ENCODE measurements at regions not wholly inside any gene's neighbourhood (a gene's known extent, or its start where the extent isn't known, plus 50 kb on each side); places are given as distances from the start of the nearest gene placed in this dataset.

DNA sequence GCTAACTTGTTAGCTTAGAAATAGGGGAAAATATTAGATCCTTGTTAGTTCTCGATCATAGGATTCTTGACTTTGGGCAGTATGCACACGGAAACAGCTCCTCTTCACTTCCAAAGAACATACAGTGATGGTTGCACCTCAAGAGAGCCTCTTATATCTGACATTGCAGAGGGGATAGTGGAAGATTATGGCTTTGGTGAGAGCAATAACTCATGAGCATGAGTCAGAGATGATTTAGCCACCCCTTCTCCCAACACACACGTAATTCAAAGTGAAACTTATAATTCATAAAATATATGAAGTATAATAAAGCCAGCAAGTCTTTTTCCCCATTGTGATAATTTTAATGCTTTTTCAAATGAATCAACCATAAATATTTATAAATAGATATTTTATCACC, 683.7 kb downstream of the POM121L12 start:
- DNase-seq = no peak

DNA sequence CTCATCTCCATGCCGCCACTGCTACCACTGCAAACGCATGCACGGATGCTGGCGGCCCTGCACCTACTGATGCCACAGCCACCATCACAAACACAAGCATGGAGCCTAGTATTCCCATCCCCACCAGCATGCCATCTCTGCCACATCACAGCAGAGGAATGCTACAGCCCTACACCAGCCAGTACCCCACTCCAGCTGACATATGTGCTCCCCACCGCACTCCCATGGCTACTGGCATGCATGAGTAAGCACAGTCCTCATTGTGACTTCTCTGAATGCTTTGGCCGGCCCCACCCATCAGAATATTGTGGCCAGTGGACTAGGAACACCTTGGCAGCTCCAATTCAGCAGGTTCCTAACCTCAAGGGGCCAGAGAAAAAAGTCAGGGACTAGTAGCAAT, 705.5 kb downstream of the POM121L12 start:
- DNase-seq = no peak

DNA sequence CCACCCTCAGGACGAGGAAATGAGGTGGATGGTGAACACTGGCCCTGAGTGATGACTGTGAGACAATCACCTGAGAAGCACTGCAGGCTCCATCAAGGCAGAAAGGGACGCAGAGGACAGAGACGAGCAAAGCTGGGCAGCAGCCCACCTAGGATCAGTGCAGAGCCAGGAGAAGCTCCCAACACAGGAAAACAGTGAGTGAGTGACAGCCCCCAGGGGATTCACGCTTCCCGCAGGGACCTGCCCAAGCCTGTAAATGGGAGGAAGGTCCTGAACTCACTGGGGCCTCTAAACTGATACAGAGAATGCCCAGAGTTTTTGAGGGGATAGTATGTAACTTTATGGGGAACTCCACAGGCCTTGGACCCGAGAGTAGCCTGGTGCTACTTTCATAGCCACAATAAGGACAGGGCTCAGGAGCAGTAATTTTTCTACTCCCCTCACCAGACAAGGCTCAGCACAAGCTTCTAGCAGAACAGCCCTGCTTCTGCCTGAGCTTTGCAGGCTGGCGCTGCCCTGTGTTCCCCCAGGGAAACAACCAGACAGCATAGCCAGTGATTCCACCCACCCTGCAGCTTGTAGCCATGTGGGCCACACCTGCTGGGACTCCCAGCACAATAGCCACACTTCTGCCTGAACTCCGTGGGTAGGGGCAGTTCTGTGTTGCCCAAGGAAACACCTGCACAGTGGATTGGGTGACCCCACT, 708.4 kb downstream of the POM121L12 start:
- no peak for DNase-seq

DNA sequence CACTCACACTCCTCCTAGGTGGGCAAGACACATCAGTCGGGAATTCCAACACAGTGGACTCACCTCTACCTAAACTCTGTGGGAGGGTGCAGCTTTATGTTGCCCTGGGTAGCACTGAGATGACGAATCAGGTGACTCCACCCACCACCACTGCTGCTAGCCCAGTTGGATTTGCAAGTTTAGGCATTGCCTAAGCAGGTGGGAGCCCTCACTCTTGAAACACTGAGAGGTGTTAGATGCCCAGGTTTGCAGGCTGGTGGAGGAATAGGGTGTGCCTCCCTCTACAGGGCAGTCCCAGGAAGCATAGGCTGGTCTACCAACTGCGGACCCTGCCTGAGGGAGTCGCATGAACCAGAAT, 708.9 kb downstream of the POM121L12 start:
- DNase-seq = no peak

DNA sequence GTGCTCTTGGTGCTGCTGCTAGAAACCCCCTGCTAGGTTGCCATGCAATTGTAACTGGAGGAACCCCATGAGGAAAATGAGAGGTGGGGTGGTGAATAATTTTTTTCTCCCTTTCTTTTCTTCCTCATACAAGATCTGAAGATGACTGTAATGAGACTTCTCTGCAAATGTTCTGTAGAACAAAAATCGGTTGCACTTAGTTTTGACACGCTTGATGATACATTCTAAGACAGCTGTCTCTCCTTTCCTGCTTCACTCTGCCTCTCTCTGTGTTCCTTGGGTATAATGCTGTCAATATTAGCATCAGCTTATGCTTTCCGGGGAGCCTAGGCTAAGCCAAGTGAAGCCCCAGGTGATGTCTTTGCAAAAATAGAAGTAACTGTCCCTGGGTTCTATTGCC, 721.5 kb downstream of the POM121L12 start:
- DNase-seq = no peak

DNA sequence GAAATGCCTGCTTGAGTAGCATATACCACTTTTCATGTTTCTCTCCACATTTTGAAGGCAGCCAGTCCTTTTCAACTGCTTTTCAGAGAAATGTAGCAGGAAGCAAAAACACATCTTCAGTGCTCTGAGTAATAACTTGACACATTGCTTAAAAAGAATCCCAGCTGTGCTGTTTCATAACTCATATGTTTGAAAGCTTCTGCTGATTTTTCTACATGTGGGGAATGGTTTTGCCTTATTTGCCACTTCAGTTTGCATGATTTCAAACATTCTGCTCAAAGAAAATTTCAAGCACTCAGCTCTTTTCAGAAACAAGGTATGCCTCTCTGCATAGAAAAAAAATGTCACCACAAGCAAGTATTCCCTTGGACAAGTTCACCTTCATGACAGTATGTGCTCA, 732.8 kb downstream of the POM121L12 start:
- DNase-seq = no peak

DNA sequence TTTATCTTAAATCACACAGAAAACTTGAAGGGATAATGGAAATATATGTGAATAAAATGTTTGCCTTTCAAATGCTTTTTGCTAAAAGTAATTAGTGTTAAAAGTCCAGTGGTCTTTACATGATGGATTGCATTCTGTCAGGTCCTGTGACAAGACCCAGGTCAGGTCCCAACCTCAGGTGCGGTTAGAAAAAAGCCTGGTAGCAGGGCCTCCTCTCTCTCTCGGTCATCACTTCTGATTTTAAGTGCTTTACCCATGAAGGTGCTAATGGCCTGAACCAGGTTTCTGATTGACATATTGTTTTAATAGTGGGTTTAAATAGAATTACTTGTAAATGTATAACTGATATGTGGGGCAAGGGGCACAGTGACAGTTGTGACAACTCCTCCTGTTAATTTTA, 736.3 kb downstream of the POM121L12 start:
- DNase-seq = no peak

DNA sequence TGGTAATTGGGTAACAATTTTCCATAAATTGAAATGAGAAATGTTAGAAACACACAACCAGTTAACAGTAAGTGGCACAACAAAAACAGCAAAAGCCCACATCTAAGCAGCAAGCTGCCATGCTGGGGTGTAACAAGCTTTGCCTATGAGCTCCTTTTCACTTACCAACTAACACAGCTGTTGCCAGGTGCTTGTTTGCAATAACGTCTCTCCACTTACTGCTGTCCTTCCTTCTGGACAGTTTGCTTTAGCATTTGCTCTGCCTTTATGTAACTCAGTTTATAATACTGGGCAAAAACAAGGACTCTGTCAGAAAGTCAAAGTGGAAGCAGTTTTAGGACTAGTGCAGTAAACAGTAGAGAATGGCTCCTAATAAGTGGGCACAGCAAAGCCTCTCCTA, 740.9 kb downstream of the POM121L12 start:
- DNase-seq = no peak

DNA sequence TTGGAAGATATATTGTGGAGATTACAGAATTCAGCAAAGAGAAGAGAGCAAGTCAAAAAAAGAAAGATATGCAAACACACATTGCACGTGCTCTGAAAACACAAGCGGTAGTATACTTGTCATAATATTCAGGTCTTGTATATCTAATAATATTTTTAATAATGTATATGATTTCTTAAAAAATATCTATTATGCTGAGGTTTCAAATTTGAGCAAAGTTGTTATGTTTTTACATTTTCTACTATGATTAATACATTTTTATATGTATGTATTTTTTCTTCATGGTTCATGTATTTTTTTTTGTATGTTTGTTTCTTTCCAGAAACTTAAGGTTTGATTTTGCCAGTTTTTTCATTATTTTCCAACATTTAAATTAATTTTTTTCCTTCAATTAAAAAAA, 752.4 kb upstream of the VSTM2A start:
- DNase-seq = no peak

DNA sequence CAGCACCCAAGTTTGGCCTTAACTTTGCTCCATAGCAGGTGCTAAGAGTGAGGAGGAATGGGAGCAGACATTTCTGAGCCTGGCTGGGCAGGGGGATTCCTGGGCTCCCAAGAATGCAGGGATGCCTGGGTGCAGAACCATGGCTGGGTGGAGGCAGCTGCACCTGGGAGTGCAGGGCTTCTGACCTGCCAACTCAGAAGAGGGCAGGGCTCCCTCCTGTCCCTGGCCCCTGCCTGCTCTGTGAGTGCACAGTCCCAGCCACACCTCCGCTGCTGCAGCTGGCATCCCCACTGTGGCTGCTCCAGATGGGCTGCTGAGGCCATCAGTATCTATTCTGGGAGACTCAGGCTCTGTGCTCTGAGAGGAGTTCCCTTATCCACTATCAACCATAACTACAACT, 747.4 kb upstream of the VSTM2A start:
- no peak for DNase-seq

DNA sequence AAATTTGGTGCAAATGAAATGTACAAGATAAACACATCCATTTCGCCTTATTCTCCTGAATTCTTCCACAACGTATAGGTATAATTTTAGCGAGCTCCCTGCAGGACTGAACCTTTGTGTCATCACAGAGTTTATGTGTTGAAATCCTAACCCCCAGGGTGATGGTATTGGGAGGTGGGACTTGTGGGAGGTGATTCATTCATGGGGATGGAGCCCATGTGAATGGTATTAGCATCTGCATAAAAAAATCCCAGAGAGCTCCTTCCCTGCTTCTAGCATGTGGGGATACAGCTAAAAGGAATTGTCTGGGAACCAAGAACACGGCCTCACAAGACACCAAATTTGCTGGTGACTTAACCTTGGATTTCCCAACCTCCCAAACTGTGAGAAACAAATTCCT, 741.4 kb upstream of the VSTM2A start:
- DNase-seq = no peak

DNA sequence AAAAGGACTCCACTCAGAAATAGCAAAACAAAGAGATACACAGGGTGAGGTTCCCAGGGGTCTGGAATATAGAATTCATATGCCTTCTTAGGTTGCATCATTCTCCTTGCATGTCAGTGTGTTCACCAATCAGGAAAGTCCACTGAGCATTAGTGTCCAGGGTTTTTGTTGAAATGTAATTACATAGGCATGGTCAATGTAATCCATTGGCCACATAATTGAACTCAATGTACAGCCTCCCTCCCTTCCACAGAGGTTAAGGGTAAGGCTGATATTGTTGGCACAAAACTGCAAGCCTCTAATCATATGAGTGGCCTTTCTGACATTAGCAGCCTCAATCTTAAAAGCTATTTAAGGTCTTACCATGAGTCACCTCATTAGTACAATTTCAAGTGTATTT, 736.1 kb upstream of the VSTM2A start:
- DNase-seq = no peak

DNA sequence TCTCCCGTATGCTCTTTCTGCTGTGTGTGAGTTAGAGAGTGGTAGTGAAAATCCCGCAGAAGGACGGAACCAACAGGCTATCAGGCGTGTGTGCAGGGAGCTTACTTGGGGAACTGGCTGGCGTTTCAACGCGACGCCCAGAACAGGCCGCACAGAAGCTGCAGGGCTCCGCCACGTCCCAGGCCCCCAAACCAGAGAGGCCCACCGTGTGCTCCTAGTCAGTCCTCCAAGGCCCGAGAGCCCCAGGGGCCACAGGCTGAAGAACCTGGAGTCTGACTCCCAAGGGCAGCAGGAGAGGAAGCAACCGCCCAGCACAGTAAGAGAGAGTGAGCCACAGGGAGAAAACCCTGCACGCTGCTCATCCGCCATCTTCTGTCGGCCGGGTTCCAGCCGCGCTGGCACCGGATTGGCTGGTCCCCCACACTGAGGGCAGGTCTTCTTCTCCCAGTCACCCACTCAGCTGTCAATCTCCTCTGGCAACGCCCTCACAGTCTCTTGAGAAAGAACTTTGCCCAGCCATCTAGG, 730.6 kb upstream of the VSTM2A start:
- DNase-seq = no peak

DNA sequence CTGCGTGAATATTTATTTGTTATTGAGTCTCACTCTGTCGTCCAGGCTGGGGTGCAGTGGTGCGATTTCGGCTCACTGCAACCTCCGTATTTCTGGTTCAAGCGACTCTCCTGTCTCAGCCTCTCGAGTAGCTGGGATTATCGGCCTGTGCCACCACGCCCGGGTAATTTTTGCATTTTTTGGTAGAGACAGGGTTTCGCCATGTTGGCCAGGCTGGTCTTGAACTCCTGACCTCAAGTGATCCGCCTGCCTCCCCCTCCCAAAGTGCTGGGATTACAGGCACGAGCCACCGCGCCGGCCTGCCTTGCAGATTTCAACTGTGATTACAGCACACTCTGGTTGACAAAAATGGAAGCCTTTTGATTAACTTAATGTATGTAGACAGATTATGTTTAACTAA, 730.0 kb upstream of the VSTM2A start:
- no peak for DNase-seq

DNA sequence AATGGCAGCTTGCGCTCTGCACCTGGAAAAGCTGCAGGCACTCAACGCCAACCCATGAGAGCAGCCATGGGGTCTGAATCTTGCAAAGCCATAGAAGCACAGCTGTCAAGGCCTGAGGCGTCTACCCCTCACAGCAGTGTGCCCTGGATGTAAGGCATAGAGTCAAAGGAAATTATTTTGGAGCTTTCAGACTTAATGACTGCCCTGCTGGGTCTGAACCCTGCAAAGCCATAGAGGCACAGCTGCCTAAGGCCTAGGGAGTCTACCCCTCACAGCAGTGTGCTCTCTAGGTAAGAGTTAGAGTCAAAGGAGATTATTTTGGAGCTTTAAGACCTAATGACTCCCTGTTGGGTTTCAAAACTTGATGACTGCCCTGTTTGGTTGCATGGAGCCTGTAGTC, 706.9 kb upstream of the VSTM2A start:
- DNase-seq = no peak

DNA sequence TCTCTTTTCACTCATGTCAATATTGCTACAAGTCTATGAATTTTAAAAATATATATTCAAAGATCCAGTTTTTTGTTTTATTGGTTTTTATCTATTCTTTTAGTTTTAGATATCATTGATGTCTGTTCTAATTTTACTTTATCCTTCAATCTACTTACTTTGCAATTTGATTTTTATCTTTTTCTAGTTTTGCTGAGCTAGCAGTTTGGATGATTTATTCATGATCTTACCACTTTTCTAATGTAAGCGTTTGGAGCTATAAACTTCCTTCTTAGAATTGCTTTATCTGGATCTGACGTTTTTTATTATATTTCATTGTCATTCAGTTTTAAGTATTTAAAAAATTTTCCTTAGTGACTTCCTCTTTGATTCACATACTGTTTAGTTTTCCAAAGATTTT, 664.5 kb upstream of the VSTM2A start:
- DNase-seq = no peak

DNA sequence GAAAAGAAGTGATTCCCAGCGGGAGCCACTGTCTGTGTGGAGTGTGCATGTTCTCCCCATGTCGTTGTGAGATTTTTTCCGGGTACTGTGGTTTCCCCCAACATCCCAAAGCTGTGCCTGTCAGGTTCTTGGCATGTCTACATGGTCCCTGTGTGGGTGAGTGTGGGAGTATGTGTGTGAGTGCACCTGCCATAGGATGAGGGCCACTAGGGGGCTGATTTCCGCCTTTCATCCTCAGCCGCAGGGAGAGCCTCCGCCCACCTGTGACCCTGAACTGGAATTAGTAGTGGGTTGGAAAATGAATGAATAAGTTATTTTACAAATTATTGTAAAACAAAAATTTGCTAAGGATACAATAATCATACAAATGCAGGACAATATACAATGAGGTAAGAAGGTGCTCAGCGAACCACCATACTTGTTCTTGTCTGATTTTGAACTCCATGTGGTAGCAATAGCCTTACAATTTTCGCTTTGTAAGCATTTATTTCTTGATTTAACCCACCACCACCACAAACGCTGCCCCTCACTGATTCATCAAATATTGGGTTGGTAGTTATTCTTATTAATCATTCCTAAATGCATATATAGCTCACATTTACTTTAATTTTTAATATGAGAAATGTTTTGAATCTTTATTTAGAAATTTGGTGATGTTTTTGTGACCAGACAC, 641.2 kb upstream of the VSTM2A start:
- no peak for DNase-seq

DNA sequence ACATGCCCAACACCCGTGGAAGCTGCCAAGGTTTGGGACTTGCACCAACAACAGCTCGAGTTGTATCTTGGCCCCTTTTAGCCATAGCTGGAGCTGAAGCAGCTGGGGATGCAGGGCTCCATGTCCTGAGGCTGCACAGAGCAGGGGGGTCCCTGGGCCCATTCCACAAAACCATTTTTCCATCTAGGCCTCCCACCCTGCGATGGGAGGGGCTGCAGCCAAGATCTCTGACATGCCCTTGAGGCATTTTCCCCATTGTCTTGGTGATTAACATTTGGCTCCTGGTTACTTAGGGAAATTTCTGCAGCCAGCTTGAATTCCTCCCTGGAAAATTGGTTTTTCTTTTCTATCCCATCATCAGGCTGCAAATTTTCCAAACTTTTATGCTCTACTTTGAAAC, 637.8 kb upstream of the VSTM2A start:
- no peak for DNase-seq

DNA sequence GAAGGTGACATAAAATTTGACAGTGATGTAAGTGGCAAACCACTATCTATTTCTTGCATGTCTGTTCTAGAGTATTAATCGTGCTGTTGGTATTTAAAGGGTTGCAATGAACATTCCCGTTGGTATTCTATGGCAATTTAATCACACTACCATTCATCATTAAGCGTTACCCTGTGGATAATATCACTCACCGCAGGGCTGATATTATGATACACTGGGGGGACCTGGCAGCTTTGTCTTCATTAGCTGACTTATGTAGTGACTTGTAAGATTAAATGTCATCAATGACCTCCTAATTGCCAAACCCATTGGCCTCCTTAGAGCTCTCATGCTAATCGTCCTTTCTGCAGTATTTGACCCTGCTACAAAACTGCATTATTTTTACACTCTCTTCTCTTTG, 624.5 kb upstream of the VSTM2A start:
- DNase-seq = no peak

DNA sequence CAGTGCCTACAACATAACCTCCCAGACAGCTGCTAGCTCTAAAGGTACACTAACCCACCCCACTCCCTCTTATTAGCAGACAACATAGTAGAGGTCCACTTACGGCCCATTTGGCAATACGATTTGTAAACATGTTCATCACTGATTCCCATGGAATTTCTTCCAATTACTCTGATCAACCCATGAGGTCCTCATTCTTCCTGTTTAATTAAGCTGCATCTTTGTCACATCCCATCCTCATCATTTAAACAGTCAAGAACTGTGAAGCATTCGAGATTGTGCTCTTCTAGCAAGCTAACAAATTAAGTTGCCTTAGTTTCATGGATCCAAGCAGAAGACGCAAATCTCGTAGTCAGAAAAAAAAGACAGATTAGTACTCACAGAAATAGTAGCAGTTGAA, 622.2 kb upstream of the VSTM2A start:
- no peak for DNase-seq

DNA sequence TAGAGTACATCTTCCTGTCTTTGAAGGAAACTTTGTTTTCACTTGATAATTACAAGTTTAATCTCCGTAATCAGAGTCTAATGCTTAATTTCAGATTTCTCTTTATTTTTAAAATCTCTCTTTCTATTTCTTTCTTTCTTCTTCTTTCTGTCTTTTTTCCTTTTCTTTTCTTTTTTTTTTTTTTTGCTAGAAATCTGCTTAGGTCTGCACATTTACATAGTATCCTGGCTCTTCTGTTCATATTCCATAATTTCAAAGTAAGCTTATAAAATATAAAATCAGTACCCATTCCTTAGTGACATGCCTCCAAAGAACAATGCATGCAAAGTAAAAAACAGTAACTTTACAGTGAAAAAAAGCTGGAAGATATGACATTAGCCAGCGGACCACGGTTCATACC, 601.7 kb upstream of the VSTM2A start:
- no peak for DNase-seq

DNA sequence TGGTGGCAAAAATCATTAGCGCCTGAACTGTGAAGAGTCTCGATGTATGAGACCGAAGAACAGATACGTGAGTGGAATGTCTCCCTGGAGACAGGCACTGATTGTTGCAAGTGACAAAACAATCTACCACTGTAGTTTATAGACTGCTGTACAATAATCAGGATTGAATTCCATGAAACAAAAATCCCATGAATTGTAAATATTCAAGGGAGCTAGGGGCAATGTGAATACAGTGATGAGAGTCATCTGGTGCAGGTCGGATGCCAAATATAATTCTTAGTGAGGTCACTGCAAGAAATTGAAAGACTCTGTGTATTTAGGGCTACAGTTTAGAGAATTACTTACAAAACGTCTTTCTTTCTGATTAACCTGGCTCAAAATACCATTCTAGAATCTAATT, 594.4 kb upstream of the VSTM2A start:
- no peak for DNase-seq

DNA sequence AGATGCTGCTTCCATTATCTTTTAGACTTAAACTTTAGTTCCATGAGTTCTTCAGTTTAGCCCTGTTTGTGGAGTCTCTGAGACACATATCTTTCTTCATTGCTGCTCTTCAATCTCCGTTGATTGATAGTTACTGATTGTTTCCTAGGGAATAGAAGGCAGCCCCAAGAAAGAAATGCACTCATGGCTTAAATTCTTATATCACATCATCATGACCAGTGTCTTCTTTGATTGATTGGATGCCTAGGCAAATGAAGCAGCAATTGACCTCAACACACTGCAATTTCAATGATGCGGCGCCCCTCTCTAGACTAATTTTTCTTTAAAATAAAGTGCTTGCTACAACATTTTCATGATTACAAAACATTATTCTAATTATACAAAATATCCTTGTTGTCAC, 576.5 kb upstream of the VSTM2A start:
- DNase-seq = no peak

DNA sequence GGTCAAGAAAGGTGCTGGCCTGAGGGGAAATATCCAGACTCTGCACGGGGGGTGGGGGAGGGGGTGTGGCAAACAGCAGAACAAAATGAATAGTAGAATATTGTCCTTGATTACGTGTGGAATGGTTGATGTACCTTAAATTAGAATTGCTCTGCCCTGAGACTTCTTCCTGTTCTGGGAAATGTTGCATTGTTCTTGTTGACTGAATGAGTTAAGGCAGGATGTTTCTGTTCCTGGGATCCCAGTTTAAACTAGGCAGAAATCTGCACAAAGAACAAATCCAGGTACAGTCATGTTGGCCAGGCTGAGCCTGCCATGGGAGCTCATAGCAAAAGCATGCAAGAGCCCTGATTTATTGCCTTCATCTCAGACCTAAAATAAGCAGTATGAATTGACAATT, 558.7 kb upstream of the VSTM2A start:
- DNase-seq = no peak

DNA sequence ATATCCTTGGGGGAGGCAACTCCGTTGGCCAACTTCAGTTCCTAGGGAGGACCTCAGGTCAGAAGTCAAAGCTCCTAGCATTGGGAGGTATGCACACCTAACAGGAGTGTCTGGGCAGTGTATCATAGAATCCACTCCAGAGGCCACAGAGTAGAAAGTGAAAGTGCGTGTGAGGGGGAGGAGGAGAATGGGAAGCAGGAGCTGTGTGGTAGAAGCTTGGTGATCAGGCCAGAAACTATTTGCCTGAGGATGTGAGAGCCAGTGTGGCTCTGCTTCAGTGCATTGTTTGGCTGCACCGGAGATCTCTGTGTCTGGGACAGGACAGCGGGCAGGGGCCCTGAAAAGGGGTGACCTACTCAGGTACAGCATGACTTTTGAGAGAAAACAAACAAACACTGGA, 557.4 kb upstream of the VSTM2A start:
- no peak for DNase-seq

Data from NCI-H748 treated with DMSO at 0.1 percent for 48 hours (cell line).